ENCODE measurements at regions not wholly inside any gene's neighbourhood (a gene's known extent, or its start where the extent isn't known, plus 50 kb on each side); places are given as distances from the start of the nearest gene placed in this dataset.

DNA sequence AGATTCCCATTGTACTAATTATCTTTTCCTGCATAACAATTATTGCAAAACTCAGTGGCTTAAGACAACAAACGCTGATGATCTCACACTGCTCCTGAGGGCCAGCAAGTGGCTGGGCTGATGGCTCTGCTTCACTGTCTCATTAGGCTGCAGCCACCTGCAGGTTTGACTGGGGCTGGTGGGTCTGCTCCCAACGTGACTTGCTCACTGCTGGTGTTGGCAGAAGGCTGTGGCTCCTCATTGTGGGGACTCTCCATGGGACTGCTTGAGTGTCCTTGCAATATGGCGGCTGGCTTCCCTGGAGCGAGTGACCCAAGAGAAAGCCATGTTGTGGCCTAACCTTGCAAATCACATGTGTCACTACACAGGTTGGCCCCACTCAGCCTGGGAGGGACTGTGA, 71.1 kb downstream of the PLXNA1 start:
- DNase-seq (ENCODE audit: low read depth): no peak

GRCh38 chr3:127056281-127056680, 73.4 kb downstream of the PLXNA1 start:
- DNase-seq (ENCODE audit: low read depth): no peak
- TF ChIP-seq, protein P1, sequence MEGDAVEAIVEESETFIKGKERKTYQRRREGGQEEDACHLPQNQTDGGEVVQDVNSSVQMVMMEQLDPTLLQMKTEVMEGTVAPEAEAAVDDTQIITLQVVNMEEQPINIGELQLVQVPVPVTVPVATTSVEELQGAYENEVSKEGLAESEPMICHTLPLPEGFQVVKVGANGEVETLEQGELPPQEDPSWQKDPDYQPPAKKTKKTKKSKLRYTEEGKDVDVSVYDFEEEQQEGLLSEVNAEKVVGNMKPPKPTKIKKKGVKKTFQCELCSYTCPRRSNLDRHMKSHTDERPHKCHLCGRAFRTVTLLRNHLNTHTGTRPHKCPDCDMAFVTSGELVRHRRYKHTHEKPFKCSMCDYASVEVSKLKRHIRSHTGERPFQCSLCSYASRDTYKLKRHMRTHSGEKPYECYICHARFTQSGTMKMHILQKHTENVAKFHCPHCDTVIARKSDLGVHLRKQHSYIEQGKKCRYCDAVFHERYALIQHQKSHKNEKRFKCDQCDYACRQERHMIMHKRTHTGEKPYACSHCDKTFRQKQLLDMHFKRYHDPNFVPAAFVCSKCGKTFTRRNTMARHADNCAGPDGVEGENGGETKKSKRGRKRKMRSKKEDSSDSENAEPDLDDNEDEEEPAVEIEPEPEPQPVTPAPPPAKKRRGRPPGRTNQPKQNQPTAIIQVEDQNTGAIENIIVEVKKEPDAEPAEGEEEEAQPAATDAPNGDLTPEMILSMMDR (IDR thresholded peaks at IDR 0.05; ENCODE audit: insufficient read depth, low read length): no peak
- no peak overlapping the region for H3K4me3 ChIP-seq (ENCODE audit: low read depth, low read length)

More for the DNA sequence above, 71.1 kb downstream of the PLXNA1 start:
- H3K4me3 ChIP-seq (ENCODE audit: low read depth, low read length): no peak overlapping the region
- TF ChIP-seq, protein P1 (IDR thresholded peaks at IDR 0.05; ENCODE audit: insufficient read depth, low read length): no peak

- no peak for DNase-seq (ENCODE audit: low read depth)
- TF ChIP-seq, protein P1 (IDR thresholded peaks at IDR 0.05; ENCODE audit: insufficient read depth, low read length): no peak
- H3K4me3 ChIP-seq (ENCODE audit: low read depth, low read length): no peak overlapping the region
These were observed 74.1 kb downstream of the PLXNA1 start for GRCh38 chr3:127056976-127057375.

DNA sequence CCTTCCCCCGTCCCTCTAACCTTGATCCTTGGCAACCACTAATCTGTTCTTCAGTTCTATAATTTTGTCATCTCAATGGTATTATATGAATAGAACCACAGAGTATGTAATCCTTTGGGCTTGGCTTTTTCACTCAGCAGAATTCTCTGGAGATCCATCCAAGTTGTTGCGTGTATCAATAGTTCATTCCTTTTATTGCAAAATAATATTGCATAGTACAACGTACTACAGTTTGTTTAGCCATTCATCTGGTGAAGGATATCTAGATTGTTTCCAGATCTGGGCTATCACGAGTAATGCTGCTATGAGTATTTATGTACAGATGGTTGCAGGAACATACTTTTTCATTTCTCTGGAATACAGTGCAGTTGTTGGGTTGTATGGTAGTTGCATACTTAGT, 76.2 kb downstream of the PLXNA1 start:
- DNase-seq (ENCODE audit: low read depth): peak; percentile 79
- H3K4me3 ChIP-seq (ENCODE audit: low read depth, low read length): no peak overlapping the region
- TF ChIP-seq, protein P1 (IDR thresholded peaks at IDR 0.05; ENCODE audit: insufficient read depth, low read length): no peak

DNA sequence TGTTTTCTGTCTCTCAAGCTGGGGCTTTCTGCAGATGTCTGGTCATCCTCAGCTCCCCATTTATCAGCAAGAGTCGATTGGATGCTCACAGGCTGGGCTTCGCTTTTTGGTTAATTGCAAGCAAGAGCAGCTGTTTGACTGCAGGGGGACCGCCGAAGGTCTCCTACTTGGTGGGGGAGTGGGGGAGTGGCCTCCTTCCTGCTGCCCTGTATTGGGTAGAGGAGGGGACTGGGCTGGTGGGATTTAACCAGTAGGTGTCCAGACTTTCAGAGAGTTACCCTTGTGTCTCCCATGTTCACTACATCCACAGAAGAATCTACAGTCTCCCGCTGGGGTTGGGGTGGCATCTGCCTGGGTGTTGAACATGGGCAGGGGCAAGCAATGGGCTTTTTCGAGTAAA, 78.7 kb downstream of the PLXNA1 start:
- TF ChIP-seq, protein P1 (IDR thresholded peaks at IDR 0.05; ENCODE audit: insufficient read depth, low read length): no peak
- no peak for DNase-seq (ENCODE audit: low read depth)
- H3K4me3 ChIP-seq (ENCODE audit: low read depth, low read length): no peak overlapping the region

DNA sequence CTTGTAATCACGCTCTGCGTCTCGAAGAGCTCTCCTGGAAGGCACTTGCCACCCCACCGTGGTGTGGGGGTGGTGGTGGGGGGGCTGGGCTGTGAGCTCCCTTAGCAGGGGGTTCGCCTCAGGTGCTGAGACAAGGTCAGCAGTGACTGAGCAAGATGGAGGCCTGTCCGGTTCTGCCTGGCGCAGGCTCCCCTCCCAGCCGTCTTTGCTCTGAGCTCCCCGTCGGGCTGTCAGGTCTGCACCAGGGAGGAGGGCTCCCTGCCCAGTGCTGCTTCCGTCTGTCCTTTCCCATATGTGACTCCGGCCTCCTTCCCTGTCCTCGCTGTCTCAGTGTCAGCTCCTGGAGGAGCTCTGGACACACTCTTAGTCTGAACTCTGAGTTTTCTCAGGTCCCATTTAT, 80.0 kb downstream of the PLXNA1 start:
- no peak overlapping the region for H3K4me3 ChIP-seq (ENCODE audit: low read depth, low read length)
- TF ChIP-seq, protein P1 (IDR thresholded peaks at IDR 0.05; ENCODE audit: insufficient read depth, low read length): no peak
- no peak for DNase-seq (ENCODE audit: low read depth)

- TF ChIP-seq, protein P1 (IDR thresholded peaks at IDR 0.05; ENCODE audit: insufficient read depth, low read length): no peak
- DNase-seq (ENCODE audit: low read depth): no peak
- no peak overlapping the region for H3K4me3 ChIP-seq (ENCODE audit: low read depth, low read length)
These were observed 81.0 kb downstream of the PLXNA1 start for GRCh38 chr3:127063916-127064315.
